ENCODE measurements at regions not wholly inside any gene's neighbourhood (a gene's known extent, or its start where the extent isn't known, plus 50 kb on each side); places are given as distances from the start of the nearest gene placed in this dataset.
"Not testable (repeated sequence)": the region's sequence is repeated elsewhere in the genome, so short reads cannot be mapped to it uniquely, and the experiment has no call there.

DNA sequence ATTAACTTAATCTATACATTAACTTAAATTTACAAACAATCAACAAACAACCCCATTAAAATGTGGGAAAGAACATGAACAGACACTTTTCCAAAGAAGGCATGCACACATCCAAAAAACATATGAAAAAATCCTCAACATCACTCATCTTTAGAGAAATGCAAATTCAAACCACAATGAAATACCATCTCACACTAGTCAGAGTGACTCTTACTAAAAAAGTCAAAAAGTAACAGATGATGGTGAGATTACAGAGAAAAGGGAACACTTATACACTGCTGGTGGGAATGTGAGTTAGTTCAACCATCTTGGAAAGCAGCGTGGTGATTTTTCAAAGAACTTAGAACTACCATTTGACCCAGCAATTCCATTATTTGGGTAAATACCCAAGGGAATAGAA is 759.2 kb upstream of the SLITRK1 start:
- DNase-seq (ENCODE audit: low spot score) = no peak
- intact Hi-C loops (cut with DNase I) = no loop called here

DNA sequence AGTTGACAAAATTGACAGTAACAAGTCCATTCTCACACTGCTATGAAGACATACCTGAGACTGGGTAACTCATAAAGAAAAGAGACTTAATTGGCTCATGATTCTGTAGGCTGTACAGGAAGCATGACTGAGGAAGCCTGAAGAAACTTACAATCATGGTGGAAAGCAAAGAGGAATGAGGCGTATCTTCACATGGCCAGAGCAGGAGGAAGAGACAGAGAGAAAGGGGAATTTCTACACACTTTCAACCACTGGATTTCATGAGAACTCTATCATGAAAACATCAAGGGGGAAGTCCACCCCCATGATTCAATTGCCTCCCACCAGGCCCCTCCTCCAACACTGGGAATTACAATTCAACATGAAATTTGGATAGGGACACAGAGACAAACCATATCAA is 758.4 kb upstream of the SLITRK1 start:
- intact Hi-C loops (cut with DNase I) = no loop called here
- no peak for DNase-seq (ENCODE audit: low spot score)

DNA sequence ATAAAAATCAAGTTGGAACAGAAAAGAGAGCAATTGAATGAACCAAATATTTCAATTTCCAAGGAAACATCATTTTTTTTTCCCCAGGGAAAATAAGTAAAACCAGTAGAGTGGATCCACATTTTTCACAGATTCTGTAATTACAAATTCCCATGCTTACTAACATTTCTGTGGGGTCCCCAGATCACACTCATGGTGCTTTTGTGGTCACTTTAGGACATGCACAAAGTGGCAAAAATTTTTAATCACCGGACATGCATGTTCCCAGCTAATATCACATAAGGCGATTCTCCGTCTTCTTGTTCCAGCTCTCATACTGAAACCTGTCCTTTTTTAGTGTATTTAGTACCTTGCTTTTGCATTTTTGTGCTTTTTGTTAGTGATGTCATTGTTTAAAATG is 748.2 kb upstream of the SLITRK1 start:
- DNase-seq (ENCODE audit: low spot score) = no peak
- intact Hi-C loops (cut with DNase I) = no loop called here

DNA sequence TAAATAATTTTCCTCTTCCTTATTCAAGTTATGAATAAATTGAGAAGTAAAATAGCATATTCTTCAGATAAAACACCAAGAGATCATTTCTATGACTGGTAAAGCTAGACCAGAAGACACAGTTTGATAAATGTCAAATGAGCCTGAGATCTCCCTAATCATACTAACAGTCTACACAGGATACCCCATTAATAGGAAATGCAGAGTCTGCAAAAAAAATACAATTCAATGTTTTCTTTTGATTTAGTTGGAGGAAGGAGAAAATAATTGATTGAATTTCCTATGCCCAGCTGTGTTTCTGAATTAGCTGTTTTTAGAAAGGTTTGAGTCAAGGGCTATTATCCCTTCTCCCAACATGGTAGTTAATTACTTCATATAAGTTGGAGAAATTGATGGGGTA is 734.6 kb upstream of the SLITRK1 start:
- intact Hi-C loops (cut with DNase I) = no loop called here
- DNase-seq (ENCODE audit: low spot score) = no peak

DNA sequence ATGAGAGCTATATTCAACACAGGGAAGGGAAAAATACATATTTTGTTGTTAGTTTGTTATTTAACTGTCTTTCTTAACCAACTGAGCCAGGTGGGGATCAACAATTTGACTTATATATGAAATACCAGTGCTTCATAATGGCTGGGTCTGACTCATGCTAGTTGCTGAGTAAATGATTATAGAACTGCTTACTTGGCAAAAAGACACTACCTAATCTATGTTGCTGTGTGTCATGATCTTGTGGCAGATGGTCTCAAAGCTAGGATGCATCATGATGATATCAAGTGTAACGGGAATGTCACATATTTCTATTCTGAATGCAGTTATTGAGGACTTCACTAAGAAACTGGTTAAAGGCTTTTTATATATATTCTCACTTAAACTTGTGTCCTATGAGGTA is 727.4 kb upstream of the SLITRK1 start:
- intact Hi-C loops (cut with DNase I) = no loop called here
- DNase-seq (ENCODE audit: low spot score) = no peak

DNA sequence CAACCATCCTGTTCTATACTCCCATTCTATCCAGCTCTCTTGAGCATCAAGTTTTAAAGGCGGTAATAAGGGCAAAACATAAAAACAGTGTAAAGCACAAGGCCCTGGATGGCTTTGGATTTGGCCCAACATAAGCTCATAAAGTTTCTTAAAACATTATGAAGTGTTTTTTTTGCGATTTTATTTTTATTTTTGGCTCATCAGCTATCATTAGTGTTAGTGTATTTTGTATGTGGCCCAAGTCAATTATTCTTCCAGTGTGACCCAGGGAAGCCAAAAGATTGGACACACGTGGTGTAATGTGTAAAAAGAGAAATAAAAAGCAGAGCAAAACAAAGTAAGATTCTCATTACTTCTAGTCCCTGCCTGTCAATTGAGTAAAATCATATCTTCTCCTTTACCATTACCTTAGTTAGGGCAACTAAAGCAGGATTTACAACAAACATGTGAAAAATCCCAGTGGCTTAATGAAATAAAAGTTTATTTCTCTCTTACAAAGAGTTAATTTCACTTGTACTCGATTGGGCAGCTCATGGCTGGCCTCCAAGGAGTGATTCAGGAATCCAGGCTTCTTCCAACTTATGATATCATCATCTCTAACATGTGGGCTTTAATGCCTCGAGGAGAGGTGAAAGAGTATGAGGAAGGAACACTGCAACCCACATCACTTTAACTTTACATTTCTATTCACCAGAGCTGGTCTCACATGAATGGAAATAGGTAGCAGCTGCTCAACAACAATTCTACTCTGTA is 725.2 kb upstream of the SLITRK1 start:
- intact Hi-C loops (cut with DNase I) = no loop called here
- peak; percentile 78 for DNase-seq (ENCODE audit: low spot score)

DNA sequence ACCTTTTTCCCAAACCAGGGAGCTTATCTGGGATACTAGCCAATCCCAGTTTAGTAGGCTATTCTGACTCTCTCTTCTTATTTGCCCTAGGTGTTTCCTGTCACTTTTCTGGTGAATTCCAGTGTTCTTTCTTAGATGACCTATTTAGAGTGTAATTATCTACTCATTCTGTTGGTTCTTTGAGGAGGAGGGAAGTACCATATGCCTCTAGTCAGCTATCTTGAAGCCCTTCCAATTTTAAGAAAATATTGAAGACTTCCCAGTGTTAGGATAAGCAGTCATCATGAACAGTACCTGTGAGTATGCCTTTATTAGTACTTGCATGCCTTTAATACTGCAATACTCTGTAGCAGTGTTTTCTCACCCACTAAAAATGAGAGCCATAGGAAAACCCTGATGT is 724.3 kb upstream of the SLITRK1 start:
- intact Hi-C loops (cut with DNase I) = no loop called here
- DNase-seq (ENCODE audit: low spot score) = no peak

DNA sequence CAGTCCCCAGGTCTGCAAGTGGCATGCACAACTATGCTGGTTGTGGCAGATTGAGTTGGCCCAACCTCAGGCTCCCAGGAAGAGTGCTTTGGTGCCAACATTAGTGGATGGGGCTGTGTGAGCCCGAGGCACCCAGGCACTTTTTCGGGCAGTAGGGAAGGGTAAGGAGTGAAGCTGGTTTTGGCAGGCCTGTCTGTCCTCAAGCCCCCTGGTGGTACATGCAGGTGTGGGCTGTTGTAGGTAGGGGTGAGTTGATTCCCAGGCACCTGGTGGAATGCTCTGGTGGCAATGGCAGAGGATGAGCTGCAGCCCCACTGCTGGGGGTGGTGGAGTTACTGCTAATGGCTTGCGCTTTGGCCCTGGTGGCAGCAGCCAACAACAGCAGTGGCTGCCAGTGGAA is 723.7 kb upstream of the SLITRK1 start:
- peak; percentile 36 for DNase-seq (ENCODE audit: low spot score)
- intact Hi-C loops (cut with DNase I) = no loop called here

DNA sequence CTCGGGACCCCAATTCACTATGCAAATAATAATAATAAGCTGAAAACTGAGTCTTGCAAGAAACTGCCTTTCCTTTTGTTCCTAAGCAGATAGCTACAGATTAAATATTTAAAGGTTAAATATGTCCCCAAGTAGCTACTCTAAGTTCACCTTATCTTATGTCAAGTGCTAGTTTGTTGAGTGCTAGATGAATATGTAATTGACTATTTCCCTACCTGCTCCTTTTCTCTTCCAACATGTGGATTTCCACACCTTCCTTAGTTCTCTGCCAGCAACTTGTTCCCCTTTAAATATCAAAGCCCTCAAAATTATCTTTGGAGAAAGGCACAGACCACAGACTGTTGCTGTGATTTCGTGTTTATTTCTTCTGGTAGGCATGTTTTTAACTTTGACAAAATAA is 709.2 kb upstream of the SLITRK1 start:
- intact Hi-C loops (cut with DNase I) = no loop called here
- DNase-seq (ENCODE audit: low spot score) = no peak

DNA sequence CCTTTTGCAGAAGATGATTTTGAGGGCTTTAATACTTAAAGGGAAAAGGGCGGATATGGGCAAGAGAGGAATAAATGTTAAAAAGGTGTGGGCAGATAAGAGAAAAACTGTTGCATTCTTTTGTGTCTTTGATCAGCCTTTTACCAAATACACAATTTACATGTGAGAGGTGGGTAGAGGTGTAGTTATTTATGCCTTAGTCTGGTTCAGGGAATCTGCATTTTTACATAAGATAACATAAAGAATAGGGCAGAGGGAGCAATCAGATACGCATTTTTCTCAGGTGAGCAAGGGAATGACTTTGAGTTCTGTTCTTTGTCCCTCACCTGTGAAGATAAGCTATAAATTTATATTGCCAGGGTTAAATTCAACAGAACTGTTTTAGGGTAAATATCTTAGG is 708.4 kb upstream of the SLITRK1 start:
- DNase-seq (ENCODE audit: low spot score) = no peak
- intact Hi-C loops (cut with DNase I) = no loop called here

DNA sequence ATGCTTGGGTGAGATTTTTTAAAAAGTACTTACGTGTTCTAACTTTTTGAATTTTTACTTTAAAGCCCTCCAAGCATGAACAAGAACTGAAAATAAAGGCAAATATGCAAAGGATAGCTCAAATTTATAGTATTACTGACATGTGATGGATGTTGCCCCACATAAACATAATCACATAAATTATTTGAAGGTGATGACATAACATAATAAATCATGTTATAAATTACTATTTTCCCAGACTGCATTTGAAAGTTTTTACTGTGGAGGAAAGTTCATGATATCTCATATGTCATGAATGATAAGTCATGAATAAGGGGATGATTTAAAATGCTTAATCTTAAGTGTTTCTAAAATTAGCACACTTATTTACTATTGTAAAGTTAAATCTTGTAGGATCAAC is 705.7 kb upstream of the SLITRK1 start:
- no peak for DNase-seq (ENCODE audit: low spot score)
- intact Hi-C loops (cut with DNase I) = no loop called here

DNA sequence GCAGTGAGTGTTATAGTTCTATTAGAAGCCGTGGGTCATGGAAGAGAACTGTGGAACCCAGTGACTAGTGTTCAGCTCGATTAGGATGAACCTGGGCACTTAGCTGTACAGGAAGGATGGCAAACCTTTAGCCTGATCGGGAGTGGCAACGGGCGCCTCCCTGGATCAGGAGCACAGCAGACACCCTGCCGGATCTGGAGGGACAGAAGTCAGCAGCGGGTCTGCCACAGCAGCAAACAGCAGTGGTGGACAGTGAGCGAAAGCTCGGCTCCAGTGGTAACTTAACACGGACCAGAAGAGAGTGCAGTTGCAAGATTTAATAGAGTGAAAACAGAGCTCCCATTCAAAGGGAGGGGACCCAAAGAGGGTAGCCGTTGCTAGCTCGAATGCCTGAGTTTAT is 697.6 kb upstream of the SLITRK1 start:
- peak; percentile 74 for DNase-seq (ENCODE audit: low spot score)
- intact Hi-C loops (cut with DNase I) = not testable (repeated sequence)

DNA sequence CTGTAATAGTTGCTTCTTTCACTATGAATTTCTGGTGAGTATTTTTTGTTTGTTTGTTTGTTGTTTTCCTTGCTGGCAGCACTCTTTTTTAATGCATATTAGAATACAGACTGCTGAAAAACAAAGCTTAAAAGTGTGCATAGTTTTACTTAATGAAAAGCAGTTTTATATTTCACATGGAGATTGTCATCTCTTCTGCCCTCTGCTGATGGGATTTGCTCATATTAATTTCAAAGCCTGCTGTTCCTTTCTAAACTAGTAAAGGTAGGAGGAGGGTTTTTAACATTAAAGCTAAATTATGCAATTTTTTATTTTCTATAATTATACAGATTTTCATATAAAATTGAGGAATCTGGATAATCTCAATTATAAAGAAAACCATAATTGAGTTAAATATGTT is 692.6 kb upstream of the SLITRK1 start:
- intact Hi-C loops (cut with DNase I) = no loop called here

DNA sequence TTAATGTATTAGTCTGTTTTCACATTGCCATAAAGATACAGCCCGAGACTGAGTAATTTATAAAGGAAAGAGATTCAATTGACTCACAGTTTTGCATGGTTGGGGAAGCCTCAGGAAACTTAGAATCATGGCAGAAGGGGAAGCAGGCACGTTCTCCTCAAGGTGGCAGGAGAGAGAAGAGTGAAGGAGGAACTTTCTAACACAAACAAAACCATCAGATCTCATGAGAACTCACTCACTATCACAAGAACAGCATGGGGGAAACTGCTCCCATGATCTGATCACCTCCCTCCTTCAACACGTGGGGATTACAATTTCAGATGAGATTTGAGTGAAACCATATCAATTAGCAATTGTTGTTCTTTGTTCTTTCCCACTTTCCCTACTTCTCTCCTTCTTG is 689.0 kb upstream of the SLITRK1 start:
- intact Hi-C loops (cut with DNase I) = no loop called here
- DNase-seq (ENCODE audit: low spot score) = no peak

More for the DNA sequence above, 692.6 kb upstream of the SLITRK1 start:
- DNase-seq (ENCODE audit: low spot score) = no peak

DNA sequence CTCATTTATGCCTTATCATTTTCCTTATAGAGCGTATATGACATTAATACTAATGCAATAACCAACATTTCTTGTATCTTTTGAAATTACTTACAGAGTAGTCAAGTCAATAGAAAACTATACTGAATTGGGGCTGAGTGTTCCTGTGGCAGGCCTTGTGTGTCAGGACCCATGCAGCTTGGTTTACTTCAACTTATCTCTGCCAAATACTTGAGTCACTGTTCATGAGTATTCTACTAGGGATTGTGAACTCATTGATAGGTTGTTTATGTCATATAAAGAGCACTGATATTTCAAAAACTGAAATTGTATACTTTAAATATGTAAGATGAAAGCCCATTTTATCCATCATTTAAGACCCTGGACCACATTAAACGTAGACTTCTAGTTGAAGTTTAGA is 688.6 kb upstream of the SLITRK1 start:
- DNase-seq (ENCODE audit: low spot score) = no peak
- intact Hi-C loops (cut with DNase I) = no loop called here

DNA sequence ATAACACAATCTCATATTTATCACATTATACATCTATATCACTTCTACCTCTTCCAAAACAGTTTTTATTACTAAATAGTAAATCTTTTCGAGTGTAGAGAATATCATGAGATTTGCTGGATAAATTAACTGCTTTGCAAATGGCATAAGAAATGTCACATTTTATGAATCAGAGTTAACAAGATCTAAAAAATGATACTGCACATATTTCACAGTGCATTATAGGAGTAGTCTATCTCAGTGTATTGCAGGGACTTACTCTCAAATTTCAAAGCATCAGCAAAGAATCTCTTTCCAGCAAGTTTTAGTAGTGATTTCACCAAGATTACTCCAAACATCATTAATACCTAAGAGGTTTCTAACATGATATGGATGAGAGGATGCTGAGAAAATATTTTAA is 687.1 kb upstream of the SLITRK1 start:
- no peak for DNase-seq (ENCODE audit: low spot score)
- intact Hi-C loops (cut with DNase I) = no loop called here

DNA sequence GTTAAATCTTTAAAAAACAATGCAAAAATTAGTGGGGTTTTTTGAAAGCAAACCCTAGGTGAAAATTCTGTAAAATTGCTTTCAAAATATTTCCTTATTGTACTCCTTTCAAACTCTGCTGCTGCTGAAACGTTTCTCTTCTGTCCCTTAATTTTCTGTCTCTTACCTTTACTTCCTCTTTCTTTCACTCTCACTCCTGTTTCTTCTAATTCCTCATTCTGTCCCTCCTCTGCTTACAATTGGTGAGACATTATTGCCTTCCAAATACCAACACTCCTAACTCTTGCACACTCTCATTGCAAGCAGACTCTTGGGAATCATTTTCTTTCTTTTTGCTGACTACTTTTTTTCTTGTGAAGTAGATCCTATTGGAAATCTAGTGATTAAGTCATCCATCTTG is 685.6 kb upstream of the SLITRK1 start:
- intact Hi-C loops (cut with DNase I) = no loop called here

DNA sequence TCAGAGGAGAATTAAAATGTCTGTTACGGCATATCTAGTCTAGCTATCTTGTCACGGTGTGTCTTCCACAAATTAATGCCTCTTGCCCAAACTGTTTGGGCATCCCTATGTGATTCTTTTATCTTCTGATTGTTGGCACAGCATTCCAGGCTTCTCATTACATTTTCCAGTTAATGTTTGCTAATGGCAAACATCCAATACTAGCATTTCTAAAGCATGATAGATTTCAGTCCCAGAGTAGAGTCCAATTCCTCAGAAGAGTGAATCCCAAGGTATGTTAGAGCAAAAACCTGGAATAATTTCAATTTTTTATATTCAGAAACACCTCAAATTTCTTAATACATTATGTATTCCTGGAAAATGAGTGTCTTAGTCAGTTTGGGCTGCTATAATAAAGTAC is 684.5 kb upstream of the SLITRK1 start:
- intact Hi-C loops (cut with DNase I) = no loop called here
- no peak for DNase-seq (ENCODE audit: low spot score)

More for the DNA sequence above, 685.6 kb upstream of the SLITRK1 start:
- DNase-seq (ENCODE audit: low spot score) = no peak

DNA sequence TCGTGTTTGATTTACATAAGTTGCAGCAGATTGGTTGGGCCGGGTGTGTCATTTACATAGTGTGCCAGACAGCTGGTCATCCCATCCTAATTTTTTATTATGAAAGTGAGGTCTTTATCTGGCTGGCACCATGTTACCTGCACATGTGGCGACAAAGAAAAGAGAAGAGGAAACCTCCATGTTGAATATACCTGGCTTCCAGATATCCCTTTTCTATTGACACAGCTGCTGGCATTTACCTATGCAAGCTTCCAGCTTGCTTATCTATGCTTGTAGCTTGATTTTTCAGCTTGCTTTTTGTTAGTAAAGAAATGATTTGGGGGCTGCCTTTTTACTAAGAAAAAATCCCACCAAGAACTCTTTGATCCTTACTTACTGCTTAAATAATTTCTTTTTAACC is 681.3 kb upstream of the SLITRK1 start:
- no peak for DNase-seq (ENCODE audit: low spot score)
- intact Hi-C loops (cut with DNase I) = no loop called here

DNA sequence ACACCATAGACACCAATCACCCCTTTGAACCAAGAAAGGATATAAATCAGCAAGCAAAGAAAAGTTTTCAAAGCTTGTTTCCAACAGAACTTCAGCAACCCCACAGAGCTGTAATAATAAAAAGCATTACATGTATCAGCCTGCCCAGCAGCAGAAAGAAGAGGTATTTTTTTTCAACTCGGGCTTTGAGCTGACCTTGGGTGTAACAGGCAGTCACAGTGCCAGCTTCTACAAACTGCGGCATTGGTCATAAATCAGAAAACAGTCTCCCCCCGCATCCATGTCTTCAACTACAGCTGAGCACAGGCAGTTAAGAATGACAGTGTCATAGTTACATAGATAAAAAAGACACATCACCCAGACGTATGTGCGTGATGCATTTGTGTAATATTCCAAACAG is 671.0 kb upstream of the SLITRK1 start:
- DNase-seq (ENCODE audit: low spot score) = no peak
- intact Hi-C loops (cut with DNase I) = no loop called here

DNA sequence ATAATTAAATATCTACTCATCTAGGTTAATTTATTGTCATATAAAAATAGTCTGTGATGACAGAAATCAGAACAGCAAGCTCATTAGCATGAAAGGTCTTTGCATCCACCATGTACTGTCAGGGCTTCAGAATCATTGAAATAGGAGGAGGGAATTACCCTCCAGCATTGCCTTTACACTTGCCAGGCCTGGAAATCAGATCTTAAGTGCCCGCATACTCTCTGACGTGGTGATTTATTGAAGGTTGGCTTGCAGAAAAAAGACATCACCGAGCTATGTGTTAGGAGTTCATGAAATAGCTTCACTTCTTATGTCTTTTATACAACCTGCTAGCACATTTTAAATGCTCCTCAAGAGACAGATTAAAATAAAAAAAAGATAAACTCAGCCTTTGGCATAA is 661.7 kb upstream of the SLITRK1 start:
- intact Hi-C loops (cut with DNase I) = no loop called here
- DNase-seq (ENCODE audit: low spot score) = no peak

DNA sequence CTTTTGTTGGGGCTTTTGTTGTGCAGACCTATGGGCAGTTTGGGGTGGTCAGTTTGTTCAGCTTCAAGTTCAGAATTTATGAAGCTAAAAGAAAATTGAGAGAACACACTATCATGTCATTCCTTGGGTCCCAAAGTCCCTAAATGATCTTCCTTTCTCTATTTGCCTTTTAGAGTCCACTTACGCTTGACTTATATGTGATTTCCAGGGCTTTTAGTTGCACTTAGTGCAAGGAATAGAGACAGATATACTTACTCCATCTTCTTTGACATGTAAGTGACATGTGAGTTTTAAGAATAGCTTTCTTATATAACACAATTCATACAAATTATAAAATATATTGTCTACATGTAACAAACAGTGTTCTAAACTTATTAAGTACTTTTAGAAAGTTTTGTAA is 660.1 kb upstream of the SLITRK1 start:
- intact Hi-C loops (cut with DNase I) = no loop called here
- no peak for DNase-seq (ENCODE audit: low spot score)

Data from posterior vena cava (tissue), 2 donors.